ENCODE measurements at regions not wholly inside any gene's neighbourhood (a gene's known extent, or its start where the extent isn't known, plus 50 kb on each side); places are given as distances from the start of the nearest gene placed in this dataset.
"Not testable (repeated sequence)": the region's sequence is repeated elsewhere in the genome, so short reads cannot be mapped to it uniquely, and the experiment has no call there.

DNA sequence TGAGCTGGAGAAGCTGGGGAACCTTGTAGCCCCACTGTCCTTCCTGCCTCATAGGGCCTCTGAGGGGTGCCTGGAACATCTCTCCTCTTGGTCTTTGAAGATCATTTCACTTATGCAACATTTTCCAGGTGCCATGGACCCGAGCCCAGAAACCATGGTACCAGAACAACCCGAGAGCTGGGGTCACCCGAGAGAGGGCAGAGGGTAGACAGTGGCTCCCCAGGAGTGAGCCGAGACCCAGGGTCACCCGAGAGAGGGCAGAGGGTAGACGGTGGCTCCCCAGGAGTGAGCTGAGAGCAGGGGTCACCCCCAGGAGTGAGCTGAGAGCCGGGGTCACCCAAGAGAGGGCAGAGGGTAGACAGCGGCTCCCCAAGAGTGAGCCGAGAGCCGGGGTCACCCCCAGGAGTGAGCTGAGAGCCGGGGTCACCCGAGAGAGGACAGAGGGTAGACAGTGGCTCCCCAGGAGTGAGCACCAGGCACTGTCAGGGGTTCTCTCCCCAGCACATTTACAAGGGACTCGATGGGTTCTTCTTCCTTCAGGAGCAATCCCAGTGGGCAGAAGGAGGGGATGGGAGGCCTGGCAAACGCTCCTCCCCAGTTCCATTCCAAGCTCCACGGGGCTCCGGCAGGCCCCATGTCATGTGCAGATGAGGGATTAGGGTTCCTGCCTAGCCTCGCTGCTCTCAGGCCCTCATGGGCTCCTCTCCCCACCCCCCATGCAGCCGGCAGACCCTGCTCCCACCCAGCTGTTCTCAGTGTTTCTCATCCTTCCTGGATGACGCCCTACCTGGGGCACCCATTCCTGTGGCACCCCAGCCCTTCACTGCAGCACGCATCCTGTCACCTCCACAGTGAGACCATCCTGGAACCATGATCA lies 163.5 kb downstream of the RTP5 start:
- DNase-seq = no peak

DNA sequence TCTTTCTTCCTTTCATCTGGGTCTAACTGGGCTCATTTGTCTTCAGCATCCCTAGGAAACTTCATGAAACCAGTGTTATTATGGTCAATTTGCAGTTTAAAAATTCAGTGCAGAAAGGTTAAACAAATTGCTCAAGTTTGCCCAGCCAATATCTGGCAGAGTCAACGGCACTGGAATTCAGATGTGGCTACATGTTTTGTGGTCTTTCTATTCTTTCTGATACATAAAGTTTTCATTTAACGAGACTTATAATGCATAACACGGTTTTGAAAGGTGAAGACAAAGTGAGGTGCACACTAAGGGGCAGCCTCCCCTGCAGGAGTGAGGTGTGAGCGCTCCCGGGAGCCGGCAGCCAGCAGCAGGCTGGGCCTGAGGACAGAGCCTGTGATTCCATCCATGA lies 164.6 kb downstream of the RTP5 start:
- no peak for DNase-seq

DNA sequence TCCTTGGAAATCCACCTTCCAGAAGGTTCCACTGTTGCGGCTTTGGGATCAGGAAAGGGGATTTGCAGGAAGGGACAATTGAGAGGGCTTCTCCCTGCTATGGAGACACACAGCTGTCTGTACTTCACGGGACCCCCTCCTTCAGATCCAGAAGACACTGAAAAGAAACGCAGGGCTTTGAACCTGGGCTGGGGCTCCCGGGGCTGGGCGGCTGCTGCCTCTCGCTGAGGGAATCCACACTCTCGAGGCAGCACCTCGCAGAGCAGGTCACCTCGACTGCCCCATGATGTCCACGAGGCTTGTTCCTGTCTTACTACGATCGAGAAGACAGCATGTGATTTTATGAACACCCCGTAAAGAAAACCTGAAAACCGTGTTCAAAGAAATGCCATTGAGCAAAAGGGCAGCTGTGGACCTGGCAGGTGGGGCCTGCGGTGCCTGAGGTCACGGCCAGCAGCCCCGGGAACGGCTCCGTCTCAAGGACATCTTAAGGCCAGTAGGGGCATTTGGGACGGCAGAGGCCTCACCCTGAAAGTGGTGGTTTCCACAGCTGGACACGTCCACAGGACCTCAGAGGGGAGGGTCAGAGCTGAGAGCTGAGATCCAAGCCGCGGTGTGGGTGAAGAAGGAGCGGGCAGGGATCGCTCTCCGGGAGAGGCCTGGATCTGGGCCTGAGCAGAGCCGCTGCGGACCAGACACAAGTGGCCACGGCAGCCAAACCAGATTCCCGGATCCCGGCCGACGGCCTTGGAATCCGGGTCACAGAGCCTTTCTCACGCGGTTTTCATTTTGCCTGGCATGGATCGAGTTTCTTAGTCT lies 165.7 kb downstream of the RTP5 start:
- no peak for DNase-seq

DNA sequence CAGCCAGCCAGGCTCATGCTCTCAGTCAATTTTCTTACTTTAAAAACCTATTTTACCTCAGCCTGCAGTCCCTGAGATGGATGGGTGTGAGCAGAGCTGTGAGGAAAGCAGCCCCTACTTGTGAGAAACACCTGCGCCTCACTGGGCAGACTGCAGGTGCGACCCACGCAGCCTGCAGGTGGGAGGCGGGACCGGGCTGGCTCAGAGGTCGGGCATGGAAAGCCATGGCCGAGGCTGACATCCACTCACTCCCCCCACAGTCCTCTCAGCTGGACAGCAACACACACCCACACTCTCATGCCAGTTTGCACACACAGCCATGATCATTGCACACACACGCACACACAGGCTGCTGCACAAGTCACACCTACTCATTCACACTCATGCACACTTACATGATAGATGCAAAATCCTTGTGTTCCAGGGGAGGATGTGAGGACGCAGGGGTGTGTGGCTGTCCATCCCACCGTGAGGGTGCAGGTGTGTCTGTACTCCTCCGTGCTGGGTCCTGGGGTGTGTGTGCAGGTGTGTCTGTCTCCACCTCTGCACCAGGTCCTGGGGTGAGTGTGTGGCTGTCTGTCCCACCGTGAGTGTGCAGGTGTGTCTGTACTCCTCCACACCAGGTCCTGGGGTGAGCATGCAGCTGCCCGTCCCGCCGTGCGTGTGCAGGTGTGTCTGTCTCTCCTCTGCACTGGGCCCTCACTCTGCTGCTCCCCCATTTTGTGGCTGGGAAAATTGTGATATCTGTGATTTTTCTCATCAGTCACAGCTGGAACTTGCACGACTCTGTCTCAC lies 166.5 kb downstream of the RTP5 start:
- DNase-seq = no peak

DNA sequence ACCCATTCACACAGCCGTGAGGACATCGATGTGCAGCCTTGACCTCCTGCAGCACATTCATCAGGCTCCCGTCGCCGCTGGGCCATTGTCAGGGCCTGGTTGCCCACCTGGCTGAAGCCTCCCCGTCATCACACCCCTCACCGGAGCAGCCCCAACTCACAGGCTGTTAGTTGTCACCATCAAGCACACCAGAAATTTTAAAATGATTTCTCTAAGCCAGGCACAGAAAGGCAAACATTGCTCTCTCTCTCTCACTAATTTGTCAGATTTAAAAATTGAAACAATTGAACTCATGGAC lies 167.1 kb downstream of the RTP5 start:
- DNase-seq = no peak

DNA sequence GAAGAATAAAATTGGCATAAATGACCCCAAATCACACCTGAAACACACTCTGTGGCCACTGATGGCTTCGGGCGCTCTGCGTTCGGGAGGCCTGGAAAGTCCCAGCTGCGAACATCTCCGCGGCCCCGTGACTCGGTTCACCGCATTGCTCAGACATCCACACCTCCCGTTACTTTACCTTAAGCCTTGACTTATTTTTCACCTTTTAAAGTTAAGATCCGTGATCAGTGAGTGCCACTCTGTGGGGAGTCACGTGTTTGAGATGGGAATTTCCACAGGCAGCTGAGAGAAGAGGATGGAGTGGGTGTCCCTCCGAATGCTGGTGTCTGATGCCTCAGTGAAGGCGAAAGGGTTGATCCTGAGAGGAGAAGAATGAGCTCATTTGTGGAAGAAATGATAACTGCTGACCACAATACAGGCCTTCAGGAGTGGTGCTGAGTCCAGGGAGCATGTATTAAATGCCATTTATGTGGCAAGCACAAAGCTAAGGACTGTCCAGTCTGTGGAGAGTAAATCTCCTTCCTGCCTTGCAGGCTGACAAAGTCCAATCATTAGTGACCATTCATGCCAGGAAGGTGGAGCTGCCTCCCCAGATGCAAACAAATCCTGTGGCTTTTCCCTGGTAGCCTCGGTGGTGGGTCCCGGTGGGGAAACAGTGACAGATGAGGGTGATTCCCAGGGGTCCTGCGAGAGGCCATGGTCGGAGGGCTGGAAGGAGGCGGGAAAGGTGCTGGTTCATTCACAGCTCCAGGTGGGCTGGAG lies 168.8 kb downstream of the RTP5 start:
- DNase-seq = no peak

DNA sequence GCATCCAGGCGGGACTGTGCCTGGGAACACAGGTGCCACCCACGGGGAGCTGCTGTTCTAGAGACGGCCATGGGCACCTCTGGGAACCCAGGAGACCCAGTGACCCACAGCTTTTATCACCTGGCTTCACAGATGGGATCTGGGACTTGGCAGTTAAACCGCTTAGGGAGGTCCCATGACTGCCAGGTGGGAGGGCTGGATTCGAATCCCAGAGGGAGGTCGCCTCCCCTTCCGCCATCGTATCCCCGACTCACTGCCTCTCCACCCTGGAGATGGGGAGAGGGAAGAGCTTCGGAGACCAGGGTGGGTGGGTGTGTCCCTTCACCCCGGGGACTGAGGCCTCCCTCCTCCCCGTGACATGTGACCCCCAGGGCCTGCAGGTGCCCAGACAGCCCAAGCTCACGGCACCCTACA lies 169.4 kb downstream of the RTP5 start:
- no peak for DNase-seq

DNA sequence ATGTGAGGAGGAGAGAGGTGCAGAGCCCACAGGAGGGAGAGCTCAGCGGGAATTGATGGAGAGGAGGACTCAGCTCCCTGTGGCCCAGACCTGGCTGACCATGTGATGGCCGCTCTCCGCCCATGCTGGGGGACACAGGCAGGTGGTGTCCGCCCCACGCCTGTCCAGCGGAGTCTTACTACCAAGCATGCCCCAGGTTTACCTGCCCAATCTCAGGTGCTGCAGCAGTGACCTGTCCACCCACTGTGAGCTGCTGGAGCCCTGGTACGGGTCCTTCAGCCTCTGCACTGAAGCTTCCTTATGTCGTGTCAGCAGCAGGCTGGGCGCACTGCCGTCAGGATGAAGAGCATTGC lies 170.8 kb downstream of the RTP5 start:
- DNase-seq = no peak

DNA sequence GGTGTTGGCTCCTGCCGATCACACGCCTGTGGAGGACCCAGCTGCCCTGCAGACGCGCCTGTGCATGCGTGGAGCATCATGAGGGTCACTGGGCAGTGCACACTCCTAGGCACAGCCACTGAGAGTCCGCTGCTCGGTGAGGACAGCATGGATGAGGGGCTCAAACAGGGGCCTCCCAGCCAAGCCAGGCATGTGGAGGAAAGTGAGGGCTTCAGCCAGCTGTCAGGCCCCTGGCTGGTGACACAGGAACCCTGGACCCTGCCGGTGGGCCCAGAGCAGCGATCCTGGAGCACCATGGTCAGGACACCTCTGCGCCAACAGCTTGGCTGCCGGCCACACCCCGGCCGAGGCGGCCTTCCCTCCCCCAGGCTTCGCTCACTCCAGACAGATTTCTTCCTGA lies 171.2 kb downstream of the RTP5 start:
- no peak for DNase-seq

DNA sequence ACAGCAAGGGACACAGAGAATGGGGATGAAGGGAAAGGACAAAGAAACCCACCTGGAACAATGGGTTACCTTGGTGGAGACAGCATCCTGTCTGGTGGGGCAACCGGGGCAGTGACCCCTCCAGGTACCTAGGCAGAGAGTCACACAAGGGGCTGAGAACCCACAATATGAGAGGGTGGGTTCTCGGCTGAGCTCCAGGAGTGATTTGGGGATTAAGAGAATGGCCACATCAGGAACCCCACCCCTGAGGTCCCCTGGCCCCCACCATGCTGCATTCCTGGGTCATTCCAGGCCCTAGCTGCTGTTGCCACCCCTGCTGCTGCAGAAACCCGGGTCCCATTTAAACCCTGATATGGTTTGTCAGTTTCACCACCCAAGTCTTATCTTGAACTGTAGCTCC lies 172.3 kb downstream of the RTP5 start:
- DNase-seq = no peak

DNA sequence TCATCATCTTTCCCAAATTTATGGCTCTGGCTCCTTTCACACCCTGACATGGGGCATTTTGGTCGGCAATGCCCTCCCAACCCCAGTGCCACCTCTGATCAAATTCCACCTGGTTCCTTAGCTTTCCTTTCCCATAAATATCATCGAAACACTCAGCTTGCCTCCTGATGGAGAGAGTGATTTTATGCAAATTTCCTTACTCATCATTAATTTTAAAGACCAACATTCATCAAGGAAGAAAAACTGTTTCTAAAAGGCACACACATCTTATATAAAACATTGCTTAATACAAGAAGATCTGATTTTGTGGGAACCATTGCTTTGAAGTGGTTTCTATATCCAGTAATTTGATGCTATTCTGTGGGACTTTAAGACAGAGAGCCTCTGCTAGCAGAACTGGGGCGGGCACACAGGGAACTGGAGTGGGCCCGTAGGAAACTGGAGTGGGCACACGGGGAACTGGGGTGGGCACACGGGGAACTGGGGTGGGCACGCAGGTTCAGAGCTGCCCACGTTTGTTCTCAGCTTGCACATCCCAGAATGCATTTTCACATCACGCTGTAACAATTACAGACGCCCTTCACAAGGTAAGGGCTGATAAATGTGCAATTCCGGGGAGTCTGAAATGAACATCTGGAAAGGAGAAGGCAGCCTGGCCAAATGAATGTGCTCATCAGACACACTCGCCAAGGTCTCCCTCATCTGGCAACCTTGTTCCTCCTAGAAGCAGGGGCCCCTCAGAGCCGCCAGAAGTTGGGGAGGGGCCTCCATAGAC lies 174.2 kb downstream of the RTP5 start:
- no peak for DNase-seq

DNA sequence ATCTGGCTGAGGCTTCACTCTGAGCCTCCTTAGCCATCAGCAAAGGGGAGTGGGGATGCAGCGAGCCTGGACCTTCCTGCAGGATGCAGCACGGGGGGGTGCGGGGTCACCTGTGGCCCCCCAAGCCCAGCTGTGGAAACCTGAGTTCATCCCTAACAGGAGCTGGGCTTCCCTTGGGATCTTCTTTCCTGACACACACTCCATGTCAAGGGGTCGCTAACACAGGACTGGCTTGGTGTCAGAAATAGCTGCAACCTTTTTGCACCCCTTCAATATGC lies 174.7 kb downstream of the RTP5 start:
- DNase-seq = no peak

DNA sequence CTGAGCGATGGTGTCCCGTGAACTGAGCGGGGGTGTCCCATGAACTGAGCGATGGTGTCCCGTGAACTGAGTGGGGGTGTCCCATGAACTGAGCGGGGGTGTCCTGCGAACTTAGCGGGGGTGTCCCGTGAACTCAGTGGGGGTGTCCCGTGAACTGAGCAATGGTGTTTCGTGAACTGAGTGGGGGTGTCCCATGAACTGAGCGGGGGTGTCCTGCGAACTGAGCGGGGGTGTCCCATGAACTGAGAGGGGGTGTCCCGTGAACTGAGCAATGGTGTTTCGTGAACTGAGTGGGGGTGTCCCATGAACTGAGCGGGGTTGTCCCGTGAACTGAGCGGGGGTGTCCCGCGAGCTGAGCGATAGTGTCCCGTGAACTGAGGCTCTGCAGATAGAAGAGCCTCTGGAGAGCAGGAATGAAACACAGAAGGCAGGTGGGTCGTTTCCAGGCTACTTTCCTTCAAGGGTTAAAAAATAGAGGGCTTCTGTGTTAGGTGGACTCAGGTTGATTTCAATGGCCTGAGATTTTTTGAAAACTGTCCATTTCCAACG lies 176.1 kb downstream of the RTP5 start:
- not testable (repeated sequence) for DNase-seq

DNA sequence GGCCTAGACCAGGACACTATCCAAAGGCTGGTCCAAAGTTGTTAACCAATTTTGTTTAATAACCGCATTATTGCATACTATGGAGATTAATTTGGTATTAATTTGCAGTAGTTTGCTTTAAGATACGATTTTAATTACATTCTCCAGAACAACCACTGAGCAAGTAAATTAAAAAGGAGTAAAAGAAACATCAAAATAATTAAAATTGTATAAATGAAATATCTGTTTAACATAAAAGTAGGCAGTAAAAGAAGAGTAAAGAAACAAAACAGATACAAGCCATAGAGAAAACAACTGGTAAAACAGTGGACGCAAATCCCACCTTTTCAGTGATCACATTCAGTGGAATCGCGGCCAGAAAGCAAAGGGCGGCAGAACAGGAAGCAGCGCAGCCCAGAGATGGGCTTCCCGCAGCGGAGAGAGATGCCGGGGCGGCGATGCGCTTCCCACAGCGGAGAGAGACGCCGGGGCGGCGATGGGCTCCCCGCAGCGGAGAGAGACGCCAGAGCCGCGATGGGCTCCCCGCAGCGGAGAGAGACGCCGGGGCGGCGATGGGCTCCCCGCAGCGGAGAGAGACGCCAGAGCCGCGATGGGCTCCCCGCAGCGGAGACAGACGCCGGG lies 176.8 kb downstream of the RTP5 start:
- no peak for DNase-seq

DNA sequence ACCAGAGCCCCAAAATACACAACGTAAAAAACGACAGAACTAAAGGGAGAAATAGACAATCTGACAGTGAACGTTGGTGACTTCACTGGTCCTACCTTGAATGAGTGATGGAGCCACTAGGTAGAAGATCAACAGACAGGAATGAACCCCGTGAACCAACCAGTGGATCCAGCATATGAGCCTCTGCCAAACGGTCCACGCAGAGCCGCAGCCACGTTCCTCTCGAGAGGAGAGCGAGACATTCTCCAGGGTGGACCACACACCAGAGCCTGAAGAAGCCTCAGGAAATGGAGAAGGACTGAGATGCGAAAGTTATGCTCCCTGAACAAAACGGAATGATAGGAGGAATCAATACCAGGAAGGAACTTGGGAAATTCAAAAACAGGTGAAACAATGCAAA lies 178.4 kb downstream of the RTP5 start:
- no peak for DNase-seq

DNA sequence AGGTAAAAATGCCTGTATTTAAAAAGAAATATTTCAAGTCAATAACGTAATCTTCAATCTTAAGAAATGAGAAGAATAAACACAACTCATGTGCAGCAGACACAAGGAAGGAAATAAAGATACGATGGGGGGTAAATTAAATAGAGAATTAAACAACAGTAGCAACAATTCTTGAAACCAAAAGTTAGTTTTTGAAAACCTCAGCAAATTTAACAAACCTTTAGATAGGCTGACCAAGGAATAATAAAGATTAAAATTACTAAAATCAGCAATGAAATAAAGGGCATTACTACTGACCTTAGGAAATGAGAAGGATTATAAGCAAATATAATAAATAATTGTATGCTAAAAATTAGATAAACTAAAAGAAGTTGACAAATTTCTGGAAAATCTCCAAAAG lies 178.9 kb downstream of the RTP5 start:
- DNase-seq = no peak

DNA sequence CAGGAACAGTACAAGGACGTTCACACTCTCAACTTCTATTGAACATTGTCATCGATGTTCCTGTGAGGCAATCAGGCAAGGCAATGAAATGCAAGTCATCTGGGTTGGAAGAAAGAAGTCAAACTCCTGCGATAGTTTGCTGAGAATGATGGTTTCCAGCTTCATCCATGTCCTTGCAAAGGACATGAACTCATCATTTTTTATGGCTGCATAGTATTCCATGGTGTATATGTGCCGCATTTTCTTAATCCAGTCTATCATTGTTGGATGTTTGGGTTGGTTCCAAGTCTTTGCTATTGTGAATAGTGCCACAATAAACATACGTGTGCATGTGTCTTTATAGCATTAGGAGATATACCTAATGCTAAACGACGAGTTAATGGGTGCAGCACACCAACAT lies 180.0 kb downstream of the RTP5 start:
- not testable (repeated sequence) for DNase-seq

DNA sequence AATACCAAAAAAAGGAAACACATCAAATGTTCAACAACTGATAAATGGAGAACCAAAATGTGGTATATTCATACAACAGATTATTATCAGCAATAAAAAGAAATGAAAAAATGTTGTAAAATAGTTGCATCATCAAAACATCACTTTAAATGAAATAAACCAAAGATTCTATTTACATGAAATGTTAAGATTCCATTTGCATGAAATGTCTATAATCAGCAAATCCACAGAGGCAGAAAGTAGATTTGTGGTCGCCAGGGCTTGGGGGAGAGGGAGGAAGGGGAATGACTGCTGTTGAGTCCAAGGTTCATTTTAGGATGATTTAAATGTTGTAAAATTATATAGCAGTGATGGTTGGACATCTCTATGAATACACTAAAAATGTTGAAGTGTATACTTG lies 181.9 kb downstream of the RTP5 start:
- no peak for DNase-seq

DNA sequence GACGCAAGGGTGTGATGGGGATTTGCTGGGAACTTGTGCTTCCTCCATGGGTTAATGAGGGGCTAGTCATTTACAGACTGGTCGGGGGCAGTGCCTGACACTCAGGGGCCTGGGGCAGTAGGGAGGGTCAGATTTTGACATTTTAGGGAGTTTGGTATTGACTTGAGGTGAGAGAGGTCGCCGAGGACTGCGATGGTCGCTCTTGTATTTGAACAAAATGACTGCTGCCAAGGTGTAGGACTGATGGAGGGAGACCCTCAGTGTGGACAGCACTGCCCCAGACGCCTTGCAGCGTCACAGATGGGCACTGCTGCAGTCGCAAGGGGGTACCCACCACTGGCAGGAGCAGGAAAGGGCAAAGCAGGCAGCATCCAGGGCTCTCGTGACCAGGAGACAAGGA lies 182.9 kb downstream of the RTP5 start:
- DNase-seq = no peak

DNA sequence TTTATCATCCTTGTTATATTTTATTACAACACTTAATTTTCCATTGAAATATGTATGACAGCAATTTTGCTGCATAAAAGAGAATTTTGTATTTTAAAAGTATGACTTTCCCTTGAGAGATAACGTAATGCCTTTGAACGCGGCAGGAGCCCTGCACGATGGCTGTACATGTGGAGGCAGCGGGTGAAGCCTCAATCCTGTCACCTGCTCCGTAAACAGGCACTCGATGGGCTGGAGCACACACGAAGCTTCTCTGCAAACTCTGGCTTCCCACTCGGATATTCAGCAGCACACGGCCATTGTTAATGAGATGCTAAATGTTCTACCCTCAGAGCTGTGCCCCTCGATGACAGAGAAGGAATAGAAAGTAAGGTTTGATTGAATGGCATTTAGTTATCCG lies 184.4 kb downstream of the RTP5 start:
- no peak for DNase-seq

DNA sequence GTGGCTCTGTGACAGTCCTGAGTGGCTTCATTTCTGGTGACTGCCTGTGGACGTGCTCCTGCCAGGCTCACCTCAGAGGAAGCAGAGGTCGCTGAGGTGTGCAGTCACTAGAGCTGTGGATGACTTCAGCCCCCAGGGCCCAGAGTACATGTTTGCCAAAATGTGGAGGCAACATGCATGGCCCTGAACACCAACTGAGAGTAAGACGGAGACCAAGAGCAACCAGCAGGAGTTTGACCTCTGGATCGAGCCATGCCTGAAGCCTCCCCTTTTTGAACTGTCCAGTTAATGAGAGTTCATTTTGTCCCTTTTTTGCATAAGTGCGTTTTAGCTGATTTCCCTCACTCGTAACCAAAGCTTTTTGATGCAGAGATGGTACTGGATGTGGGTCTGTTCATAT lies 184.9 kb downstream of the RTP5 start:
- DNase-seq = no peak

Measured in bone marrow (tissue), 2 donors.